ENCODE measurements at regions not wholly inside any gene's neighbourhood (a gene's known extent, or its start where the extent isn't known, plus 50 kb on each side); places are given as distances from the start of the nearest gene placed in this dataset.
"Not testable (repeated sequence)": the region's sequence is repeated elsewhere in the genome, so short reads cannot be mapped to it uniquely, and the experiment has no call there.

DNA sequence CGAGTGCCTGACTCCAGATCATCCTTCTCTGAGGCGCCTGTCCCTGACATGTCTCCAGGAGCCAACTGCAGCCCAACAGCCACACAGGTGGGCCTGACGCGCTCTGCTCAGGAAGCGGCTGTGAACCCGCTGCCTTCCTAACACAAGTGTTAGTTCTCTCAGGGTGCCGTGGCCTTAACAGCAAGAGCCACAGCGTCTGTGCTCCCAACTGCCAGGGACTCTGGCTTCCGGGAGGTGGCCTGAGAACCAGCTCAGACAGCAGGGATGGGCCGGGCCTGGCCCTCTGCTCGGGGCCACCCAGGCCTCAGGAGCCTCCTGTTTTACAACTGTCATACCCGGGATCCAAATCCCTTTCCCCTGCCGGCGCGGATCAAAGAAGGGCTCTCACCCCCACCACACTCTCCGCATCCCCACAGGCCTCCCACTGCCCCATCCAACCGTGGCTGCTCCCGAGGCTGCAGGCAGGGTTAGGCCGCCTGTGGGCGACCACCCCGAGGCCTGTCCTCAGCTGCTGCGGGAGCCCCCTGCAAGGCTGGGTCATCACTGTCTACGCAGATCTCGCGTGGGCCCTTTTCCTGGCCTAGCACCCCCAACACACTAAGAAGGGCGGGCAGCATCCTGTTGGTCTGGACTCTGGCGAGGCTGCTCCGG, 114.2 kb upstream of the ZNF236 start:
- ChIA-PET POLR2A (no interaction called here), CTCF (interaction anchor here (5.3 kb wide), 1 partner anchor 310 kb away, joined by 122 read pairs; no protein-coding TSS in a partner anchor)
- no peaks in the 10 kb centered on the region for H4K20me1 ChIP-seq (ENCODE audit: insufficient read depth)
- 87% methylated on average over 18 of the region's 28 CpGs for WGBS (ENCODE audit: low lambda C conversion rate)
- no peaks in the 10 kb centered on the region; a peak in 1 of 4 replicates for H3K4me1 ChIP-seq (ENCODE audit: control insufficient read depth in 1 of 2, insufficient read depth in 2 of 2, low read depth in 1 of 2, low read length in 1 of 2)
- H3F3A ChIP-seq (replicated peaks; ENCODE audit: insufficient read depth), result no peaks in the 10 kb centered on the region
- no peaks in the 10 kb centered on the region for H3K79me2 ChIP-seq (ENCODE audit: insufficient read depth)
- no peak for DNase-seq
- H3K9ac ChIP-seq, result no peak overlapping the region
- no peak overlapping the region for H3K4me2 ChIP-seq
- H3K36me3 ChIP-seq (replicated peaks in 1 of 2; ENCODE audit: control insufficient read depth in 1 of 2, insufficient read depth in 2 of 2, low read length in 1 of 2), result no peaks in the 10 kb centered on the region
- H3K9me2 ChIP-seq, result no peaks in the 10 kb centered on the region
- H3K9me3 ChIP-seq, result no peaks in the 10 kb centered on the region
- H3K27me3 ChIP-seq (ENCODE audit: insufficient read depth), result no peaks in the 10 kb centered on the region
- no peak overlapping the region for H2AFZ ChIP-seq (ENCODE audit: low read depth)
- H3K4me3 ChIP-seq (ENCODE audit: low read depth in 2 of 2, low read length in 1 of 2), result no peak overlapping the region
- TF ChIP-seq NFIC (IDR thresholded peaks at IDR 0.05; ENCODE audit: borderline replicate concordance) (no peak), YY1 (IDR thresholded peaks at IDR 0.05; ENCODE audit: low read depth) (no peak), TCF12 (IDR thresholded peaks at IDR 0.05) (no peak)
- no peak overlapping the region for H3K27ac ChIP-seq (ENCODE audit: low read depth in 2 of 2, low read length in 1 of 2)

DNA sequence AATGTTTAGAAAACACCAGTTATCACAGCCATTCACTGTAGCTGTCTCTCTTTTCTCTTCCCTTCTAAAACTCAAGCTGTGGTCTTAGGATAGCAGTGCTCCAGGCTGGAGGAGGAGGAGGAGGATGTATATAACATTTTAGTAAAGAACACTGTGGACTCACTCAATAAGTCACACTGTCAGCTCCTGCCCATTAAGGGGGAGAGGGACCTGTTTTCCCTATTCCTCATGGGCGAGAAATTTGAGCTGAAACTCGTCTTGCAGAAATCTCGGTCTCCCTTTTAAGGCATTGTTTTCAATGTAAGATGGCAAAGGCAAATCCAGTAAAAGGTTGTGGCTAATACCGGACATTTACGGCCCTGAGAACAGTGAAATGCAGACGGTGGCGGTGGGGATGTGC, 114.8 kb upstream of the ZNF236 start:
- Histone ChIP-seq H3K4me2 (no peak overlapping the region), H3K9me2 (no peaks in the 10 kb centered on the region), H4K20me1 (ENCODE audit: insufficient read depth) (no peaks in the 10 kb centered on the region), H2AFZ (ENCODE audit: low read depth) (no peak overlapping the region), H3K9me3 (no peaks in the 10 kb centered on the region), H3F3A (replicated peaks; ENCODE audit: insufficient read depth) (no peaks in the 10 kb centered on the region), H3K9ac (no peak overlapping the region), H3K4me3 (ENCODE audit: low read depth in 2 of 2, low read length in 1 of 2) (no peak overlapping the region), H3K27me3 (ENCODE audit: insufficient read depth) (no peaks in the 10 kb centered on the region), H3K4me1 (ENCODE audit: control insufficient read depth in 1 of 2, insufficient read depth in 2 of 2, low read depth in 1 of 2, low read length in 1 of 2) (no peaks in the 10 kb centered on the region; a peak in 1 of 4 replicates), H3K36me3 (replicated peaks in 1 of 2; ENCODE audit: control insufficient read depth in 1 of 2, insufficient read depth in 2 of 2, low read length in 1 of 2) (no peaks in the 10 kb centered on the region), H3K27ac (ENCODE audit: low read depth in 2 of 2, low read length in 1 of 2) (no peak overlapping the region), H3K79me2 (ENCODE audit: insufficient read depth) (no peaks in the 10 kb centered on the region)
- POLR2A ChIA-PET, result no interaction called here
- DNase-seq, result no peak
- TF ChIP-seq RAD21 (IDR thresholded peaks at IDR 0.05; ENCODE audit: low read length), result no peak
- TF ChIP-seq, protein P1, sequence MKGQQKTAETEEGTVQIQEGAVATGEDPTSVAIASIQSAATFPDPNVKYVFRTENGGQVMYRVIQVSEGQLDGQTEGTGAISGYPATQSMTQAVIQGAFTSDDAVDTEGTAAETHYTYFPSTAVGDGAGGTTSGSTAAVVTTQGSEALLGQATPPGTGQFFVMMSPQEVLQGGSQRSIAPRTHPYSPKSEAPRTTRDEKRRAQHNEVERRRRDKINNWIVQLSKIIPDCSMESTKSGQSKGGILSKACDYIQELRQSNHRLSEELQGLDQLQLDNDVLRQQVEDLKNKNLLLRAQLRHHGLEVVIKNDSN (IDR thresholded peaks at IDR 0.05; ENCODE audit: borderline replicate concordance, low read depth), result no peak
- no peak for TF ChIP-seq SMC3 (IDR thresholded peaks at IDR 0.05; ENCODE audit: low read depth, low read length)
- TF ChIP-seq, protein P2, sequence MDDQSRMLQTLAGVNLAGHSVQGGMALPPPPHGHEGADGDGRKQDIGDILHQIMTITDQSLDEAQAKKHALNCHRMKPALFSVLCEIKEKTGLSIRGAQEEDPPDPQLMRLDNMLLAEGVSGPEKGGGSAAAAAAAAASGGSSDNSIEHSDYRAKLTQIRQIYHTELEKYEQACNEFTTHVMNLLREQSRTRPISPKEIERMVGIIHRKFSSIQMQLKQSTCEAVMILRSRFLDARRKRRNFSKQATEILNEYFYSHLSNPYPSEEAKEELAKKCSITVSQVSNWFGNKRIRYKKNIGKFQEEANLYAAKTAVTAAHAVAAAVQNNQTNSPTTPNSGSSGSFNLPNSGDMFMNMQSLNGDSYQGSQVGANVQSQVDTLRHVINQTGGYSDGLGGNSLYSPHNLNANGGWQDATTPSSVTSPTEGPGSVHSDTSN (IDR thresholded peaks at IDR 0.05), result no peak
- TF ChIP-seq FOXJ3 (CRISPR knock-in tag; IDR thresholded peaks at IDR 0.05), result no peak
- no peak for TF ChIP-seq RXRA (IDR thresholded peaks at IDR 0.05; ENCODE audit: borderline replicate concordance, low read depth)
- no peak for TF ChIP-seq YY1 (IDR thresholded peaks at IDR 0.05; ENCODE audit: low read depth)
- TF ChIP-seq NFIC (IDR thresholded peaks at IDR 0.05; ENCODE audit: borderline replicate concordance), result no peak
- no peak for TF ChIP-seq TCF12 (IDR thresholded peaks at IDR 0.05)
- no peak for TF ChIP-seq MXI1 (IDR thresholded peaks at IDR 0.05; ENCODE audit: low read depth, low read length)
- TF ChIP-seq JUND (IDR thresholded peaks at IDR 0.05), result no peak
- no peak for TF ChIP-seq FOXM1 (IDR thresholded peaks at IDR 0.05; ENCODE audit: low read depth)
- TF ChIP-seq RFX5 (IDR thresholded peaks at IDR 0.05; ENCODE audit: low read length), result no peak
- TF ChIP-seq, protein P3, sequence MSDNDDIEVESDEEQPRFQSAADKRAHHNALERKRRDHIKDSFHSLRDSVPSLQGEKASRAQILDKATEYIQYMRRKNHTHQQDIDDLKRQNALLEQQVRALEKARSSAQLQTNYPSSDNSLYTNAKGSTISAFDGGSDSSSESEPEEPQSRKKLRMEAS (IDR thresholded peaks at IDR 0.05; ENCODE audit: low read depth), result no peak
- CTCF ChIA-PET, result interaction anchor here (5.3 kb wide), 1 partner anchor 309 kb away, joined by 122 read pairs; no protein-coding TSS in a partner anchor
- 66% methylated on average over 7 of the region's 7 CpGs for WGBS (ENCODE audit: low lambda C conversion rate)

DNA sequence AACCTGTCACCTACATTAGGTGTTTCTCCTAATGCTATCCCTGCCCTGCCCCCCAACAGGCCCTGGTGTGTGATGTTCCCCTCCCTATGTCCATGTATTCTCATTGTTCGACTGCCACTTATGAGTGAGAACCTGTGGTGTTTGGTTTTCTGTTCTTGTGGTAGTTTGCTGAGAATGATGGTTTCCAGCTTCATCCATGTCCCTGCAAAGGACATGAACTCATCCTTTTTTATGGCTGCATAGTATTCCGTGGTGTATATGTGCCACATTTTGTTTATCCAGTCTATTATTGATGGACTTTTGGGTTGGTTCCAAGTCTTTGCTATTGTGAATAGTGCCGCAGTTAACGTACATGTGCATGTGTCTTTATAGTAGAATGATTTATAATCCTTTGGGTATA, 117.8 kb upstream of the ZNF236 start:
- H3K9me3 ChIP-seq; H3K4me1 ChIP-seq (ENCODE audit: control insufficient read depth in 1 of 2, insufficient read depth in 2 of 2, low read depth in 1 of 2, low read length in 1 of 2); H3F3A ChIP-seq (replicated peaks; ENCODE audit: insufficient read depth); H3K4me3 ChIP-seq (ENCODE audit: low read depth in 2 of 2, low read length in 1 of 2); H3K9ac ChIP-seq; H3K36me3 ChIP-seq (replicated peaks in 1 of 2; ENCODE audit: control insufficient read depth in 1 of 2, insufficient read depth in 2 of 2, low read length in 1 of 2); H3K27ac ChIP-seq (ENCODE audit: low read depth in 2 of 2, low read length in 1 of 2); POLR2A ChIA-PET; DNase-seq; H2AFZ ChIP-seq (ENCODE audit: low read depth); H3K4me2 ChIP-seq; H3K27me3 ChIP-seq (ENCODE audit: insufficient read depth); H3K79me2 ChIP-seq (ENCODE audit: insufficient read depth); H4K20me1 ChIP-seq (ENCODE audit: insufficient read depth); H3K9me2 ChIP-seq: not testable (repeated sequence)
- 68% methylated on average over 4 of the region's 4 CpGs for WGBS (ENCODE audit: low lambda C conversion rate)
- CTCF ChIA-PET, result interaction anchor here (0.9 kb wide), 1 partner anchor 305 kb away, joined by 3 read pairs; no protein-coding TSS in a partner anchor

Measured in SK-N-SH (cell line).